Fibroblast of upper back skin (primary cell): ENCODE measurements at regions not wholly inside any gene's neighbourhood (a gene's known extent, or its start where the extent isn't known, plus 50 kb on each side); places are given as distances from the start of the nearest gene placed in this dataset.
"Not testable (repeated sequence)": the region's sequence is repeated elsewhere in the genome, so short reads cannot be mapped to it uniquely, and the experiment has no call there.

Experiments
- DNase-seq: peaks from one replicate; pipeline ENCODE4 v3.0.0-alpha.2; 2013

DNA sequence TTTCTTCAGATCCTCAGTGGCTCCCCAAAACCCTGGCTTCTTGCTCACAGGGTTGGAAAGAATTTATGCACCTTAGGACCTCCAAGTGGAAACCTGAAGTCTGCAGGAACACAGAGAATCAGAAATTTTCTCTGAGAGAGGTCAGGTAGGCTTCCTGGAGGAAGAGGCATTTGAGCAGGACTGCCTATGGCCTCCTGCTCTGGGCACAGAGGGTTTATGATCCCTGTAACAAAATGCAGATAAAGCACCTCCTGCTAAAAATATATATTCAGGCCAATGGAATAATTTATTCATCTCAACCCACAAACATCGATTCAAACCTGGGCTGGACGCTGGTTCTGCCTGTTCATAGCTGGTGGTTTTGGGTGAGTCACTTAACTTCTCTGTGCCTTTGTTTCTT, 68.1 kb upstream of the FGF3 start:
- DNase-seq = no peak

DNA sequence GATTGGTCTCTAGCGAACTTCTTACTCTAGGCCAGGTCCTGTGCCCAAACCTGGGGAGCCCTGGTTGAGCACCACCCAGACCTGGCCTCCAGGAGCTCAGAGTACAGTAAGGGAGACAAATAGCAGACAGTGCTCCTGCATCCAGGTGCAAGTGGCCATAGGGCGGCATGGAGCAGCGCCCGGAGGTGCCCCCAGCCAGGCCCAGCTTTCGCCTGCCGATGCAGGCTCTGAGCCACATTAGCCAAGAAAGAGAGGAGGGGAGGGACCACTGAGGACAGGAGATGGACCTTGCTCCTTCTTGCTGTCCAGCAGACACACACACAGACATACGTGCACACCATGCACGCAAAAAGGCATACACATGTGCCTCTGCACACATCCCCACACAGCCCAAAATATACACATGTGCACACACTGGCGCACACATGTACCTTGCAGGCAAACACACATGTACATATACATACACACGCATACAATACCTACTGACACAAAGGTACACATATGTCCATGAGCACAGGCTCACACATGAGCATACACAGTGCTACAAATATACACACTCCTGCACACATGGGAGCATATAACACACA, 68.7 kb upstream of the FGF3 start:
- no peak for DNase-seq

DNA sequence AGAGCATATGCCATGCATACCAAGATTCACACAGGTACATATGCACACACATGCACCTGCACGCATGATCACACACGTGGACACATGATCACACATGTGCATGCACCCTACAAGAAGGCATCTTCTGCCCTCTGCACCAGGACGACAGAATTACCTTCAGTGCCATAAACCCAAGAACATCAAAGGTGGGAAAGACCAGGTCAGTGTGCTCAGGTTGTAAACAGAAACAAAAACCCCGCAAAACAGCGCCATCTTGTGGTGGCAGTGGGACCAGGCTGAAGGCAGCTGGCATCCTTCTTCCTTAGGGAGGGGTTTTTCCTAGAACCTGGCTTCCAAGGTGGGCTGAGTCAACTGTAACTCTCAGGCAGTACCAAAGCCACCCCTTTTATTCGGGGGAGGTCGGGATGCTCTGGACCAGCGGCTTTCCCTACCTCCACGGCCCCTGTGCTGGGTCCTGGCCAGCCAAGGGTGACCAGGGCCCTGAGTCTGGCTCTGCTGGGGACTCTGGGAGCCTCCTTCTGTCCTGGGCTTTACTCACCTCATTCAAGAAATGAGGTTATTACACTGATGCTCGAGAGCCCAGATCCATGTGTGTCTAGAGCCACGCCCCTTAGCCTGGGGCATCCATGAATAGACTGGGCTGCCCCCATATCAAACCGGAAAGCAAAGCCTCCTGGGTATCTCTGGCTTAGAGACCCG, 69.4 kb upstream of the FGF3 start:
- peak; percentile 47 for DNase-seq

DNA sequence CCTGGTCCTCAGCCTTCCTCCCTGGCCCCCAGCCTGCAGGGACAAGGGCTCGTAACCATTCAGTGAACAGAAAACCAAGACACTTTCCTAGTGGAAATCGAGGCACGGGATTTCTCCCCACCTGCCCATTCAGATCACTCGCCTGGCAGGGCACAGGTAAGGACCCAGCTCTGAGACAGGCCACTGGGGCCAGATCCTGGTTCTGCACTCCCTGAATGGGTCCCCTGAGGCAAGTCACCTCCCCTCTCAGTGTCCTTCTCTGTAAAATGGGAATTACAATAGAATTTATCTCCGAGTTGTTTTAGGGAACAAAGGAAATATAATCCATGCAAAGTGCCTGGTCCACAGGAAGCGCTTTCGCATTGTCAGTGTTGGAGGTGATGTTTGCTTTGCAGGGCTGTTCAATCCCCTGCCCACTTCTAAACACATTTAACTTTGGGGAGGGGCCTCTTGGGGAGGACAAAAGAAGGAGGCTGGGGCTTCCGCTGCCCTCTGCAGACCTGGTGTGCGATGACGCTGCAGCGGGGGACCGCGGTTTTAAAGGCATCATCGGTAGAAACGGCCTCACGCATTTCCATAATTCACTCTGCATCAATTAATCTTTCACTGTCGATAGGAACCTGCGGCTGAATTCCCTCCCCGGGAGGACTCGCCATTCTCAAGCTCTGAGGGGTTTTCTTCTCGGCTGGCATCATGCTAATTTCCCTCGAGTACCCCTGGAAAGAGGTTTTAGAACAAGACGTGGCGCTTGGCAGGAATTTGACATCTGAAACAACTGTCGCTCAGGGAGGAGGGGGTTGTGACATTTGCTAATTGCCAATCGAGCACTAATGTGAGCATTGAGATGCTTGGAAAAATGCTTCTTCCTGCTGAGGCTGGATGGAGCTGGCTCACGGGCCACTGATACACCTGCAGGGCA, 70.4 kb upstream of the FGF3 start:
- DNase-seq = no peak

DNA sequence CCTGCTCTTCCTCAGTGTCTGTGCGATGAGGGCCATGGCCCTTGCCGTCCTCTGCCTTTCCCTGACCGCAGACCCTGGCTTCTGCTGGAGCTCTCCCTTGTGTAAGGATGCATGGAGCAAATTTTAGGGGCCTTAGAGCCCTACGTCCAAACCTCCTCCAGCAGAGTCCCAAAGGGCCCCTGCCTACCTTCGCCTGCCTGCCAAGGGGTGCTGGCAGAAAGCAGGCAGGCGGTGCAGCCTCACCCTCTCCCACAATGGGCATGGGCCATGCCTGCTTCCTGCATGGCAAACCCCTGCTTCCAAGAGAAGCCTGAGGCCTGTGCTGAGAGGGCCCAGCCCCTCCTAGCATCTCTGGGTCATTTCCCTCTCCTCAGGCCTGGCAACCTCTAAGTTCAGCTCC, 71.3 kb upstream of the FGF3 start:
- no peak for DNase-seq

DNA sequence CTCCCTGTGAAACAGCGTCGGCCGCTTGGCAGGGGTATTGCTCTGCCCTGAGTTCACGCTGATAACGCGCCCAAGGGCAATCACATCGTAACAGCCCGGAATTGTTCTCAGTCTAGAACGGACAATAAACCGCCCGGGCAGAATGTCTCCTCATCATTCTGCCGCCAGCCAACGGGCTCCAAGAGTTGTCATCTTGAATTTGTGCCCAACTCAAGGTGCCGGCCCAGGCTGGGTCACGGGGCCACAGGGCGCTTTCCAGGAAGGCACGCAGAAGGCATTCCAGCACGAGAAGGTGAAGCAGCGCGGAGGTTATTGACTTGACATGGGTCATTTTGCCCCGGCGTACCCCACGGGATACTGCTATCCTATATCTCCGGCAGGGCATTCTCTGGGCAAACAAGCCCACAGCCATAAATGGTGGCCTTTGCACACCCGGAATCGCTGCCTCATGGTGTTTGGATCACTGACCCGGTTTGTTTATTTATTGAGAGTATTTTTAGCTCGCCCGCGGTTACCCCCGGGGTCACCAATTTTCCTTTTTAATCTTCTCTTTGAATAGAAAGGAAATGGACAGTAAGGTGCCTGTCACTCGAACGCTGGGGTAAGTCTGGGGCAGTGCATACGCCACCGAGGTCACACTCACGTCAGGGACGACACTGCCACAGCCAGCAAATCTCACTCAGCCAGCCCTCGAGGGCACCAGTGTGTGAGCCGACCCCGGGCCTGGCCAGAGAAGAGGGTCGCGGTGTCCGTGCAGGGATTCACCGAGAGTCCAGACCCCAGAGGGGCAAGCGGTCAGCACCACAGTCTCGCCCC, 72.4 kb upstream of the FGF3 start:
- DNase-seq = no peak

DNA sequence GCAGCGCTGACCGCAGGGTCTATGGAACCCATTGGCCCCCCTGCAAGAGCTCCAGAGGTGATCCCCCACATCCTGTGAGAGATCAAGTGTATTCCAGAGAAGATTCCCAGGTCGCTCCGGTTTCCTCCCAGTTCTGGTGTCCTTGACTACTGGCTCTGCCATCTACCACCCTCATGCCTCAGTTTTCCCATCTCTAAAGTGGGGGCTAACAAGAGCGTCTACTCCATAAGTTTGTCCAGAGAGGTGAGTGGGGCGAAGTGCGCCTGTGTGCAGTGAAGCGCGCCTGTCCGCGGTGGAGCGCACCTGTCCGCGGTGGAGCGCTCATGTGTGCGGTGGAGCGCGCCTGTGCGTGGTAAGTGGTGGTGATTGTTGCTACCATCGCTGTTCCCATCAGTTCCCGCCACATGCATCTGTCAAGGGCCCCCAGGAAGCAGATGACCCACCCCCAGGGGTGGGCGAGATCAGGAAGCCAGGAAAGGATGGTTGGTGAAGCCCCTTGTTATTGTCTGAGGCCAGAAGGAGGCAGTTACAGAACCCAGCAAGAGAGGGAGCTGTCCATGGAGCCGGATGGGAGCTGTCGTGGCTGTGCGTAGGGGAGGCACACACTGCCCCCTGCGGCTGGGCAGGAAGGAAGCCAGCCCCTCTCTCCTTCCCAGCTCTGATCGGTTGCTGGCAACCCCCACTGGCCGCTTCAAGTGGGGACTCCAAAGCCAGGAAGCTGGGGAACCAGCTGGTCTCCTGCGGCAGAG, 73.2 kb upstream of the FGF3 start:
- DNase-seq = no peak

DNA sequence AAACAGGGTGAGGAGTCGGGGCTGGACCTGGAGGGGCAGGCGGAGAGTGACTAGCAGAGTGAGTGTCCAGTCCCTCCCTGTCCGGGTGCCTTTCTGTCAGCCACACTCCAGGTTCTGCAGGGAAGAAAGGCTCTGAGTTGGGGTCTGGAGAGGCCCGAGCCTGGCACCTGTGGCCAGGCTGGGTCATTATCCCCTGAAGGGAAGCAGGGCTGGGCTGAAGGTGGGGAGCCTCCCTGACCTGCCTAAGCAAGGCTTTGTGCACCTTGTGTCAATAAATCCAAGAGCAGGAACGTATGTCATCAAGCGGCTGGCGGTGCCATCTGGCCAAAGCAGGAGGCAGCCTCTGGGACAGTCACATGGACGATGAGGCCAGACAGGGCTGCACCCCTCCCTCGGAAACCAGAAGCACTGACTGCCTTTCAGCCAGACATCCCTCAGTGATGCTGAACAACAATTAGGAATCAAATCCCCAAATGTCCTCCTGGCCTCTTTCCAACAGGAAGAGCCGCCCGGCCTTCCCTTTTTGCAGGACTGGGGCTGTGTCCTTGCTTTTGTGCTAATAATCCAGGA, 73.9 kb upstream of the FGF3 start:
- DNase-seq = no peak

DNA sequence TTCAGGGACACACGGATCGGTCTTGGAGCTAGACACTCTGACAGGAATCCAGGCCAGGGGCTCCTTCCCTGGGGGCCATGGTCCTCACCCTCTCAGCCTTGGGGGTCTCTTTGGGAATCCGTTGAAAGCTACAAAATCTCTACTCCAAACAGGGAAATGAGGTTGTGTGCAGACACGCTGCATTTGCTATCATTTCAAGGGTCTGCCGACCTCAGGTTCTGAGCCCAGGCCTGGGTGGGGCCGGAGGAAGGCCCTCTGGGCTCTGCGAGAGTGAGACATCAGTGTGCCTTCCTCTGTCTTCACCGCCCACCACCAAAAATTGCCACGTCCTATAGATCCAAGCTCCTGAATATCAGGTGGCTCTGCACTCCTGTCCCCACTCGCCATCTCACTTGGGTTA, 74.4 kb upstream of the FGF3 start:
- no peak for DNase-seq

DNA sequence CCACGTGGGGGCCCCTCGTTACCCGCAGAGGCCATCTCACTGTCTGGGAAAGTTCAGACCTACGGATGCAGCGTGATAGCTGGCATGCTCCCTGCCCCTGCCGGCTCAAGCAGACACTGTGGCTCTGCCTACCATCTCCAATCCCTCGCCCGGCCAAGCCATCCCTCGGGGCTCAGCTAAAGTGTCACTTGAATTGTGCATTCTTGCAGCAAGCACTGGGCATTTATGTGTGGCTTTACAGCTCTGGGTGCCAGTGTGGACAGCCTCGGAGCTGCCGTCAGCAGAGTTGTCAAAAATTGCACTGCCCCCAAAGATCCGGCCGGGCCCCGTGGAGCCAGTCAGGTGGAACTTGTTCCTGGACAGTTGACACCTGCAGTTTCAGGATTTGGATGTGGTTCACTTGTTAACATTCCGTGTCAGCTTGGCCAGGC, 75.0 kb upstream of the FGF3 start:
- no peak for DNase-seq

DNA sequence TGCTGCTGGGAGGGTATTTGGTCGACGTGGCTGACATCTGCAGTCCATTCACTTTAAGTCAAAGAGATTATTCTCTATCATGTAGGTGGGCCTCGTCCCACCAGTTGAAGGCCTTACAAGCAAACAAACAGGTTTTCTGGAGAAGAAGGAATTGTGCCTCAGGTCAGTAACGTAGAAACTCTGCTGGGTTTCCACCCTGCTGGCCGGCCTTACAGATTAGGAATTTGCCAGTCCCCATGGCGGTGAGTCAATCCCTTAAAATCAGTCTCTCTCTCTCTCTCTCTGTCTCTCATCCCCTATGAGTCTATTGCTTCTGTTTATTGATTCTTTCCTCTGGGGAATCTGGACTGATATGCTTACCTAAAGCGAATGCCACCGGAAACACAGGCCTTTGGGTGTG, 75.4 kb upstream of the FGF3 start:
- no peak for DNase-seq

DNA sequence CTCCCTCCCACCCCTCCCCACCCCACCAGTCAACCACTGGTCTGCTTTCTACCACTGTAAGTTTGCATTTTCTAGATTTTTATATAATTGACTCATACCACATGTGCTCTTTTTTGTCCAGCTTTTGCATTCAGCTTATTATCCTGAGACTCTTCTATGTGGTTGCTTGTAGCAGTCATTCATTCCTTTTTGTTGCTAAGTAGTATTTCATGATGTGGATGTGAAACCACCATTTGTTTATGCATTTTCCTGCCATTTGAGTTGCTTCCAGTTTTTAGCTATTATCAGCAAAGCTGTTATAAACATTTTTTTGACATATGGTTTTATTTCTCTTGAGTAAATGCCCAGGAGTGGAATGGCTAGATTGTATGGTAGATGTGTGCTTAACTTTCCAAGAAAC, 77.0 kb upstream of the FGF3 start:
- DNase-seq = no peak

DNA sequence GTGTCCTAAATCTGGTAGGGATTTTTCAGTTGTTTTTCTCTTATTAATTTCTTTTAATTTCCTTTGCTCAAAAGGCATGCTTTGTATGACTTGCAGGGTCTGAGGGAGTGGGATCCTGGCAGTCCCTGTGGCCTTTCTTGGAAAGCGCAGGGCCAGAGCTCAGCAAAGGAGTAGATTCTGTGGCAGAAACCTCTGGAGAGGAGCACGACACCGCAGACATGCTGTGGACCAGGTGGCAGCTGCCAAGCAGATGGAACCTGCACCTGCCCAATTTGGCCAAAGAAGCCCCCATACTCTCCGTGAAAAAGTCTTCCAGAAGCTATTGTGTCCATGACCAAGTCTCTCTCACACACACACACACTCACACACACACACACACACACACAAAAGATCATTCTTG, 78.9 kb upstream of the FGF3 start:
- no peak for DNase-seq

DNA sequence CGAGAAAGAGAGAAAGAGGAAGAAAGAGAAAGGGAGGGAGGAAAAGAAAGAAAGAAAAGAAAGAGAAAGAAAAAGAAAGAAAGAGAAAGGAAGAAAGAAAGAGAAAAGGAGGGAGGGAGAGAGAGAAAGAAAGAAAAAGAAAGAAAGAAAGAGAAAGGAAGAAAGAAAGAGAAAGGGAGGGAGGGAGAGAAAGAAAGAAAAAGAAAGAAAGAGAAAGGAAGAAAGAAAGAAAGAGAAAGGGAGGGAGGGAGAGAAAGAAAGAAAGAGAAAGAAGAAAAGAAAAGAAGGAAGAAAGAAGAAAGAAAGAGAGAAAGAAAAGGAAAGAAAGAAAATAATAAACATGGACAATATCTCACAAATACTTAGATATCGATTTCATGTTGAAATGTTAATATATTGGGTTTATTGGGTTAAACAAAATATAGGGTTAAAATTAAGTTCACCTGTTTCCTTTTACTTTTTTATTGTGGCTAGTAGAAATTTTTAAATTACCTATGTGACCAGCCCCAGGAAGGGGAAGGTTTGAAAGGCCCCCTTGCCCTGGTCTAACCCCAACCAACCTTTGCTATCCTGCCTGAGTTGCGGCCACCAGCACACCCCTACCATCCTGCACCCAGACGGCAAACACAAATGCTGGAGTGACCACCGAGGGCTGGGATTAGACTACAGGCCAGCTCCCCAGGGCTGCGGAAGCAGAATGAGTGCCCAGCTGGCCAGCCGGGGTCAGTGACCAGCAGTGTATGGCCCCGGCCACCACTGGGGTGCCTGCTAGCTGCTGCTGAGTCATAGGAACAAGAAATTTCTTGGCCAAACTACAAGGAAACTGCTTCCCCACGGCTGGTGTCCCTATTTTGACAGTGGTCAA, 81.0 kb upstream of the FGF3 start:
- DNase-seq = no peak

DNA sequence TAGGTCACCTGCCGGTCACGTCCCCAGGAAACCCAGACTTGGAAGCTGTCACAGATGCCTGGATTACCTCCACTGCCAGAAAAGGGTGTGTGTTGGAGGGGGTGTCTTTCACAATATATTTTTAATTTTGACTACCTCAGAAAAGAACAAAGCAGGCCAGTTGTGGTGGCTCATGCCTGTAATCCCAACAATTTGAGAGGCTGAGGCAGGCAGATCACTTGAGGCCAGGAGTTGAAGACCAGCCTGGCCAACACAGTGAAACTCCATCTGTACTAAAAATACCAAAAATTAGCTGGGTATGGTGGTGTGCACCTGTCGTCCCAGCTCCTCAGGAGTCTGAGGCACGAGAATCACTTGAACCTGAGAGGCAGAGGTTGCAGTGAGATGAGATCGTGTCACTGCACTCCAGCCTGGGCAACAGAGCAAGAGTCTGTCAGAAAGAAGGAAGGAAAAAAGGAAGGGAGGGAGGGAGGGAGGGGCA, 81.6 kb upstream of the FGF3 start:
- DNase-seq = not testable (repeated sequence)

DNA sequence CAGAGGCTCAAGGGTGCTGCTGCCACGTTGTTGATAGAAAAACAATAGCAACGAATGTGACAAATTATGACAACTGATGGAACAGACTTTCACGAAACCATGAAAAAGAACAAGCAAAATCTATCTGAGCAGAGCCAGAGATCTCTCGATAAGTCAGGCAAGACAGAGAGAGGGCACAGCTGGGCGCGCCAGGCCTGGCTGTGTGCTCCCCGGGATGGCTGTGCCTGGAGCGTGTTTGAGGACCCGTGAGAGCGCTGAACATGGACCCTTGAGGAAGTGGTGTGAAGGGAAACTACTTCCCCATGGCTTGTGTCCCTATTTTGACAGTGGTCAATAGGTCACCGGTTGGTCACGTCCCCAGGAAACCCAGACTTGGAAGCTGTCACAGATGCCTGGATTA, 83.1 kb upstream of the FGF3 start:
- no peak for DNase-seq

DNA sequence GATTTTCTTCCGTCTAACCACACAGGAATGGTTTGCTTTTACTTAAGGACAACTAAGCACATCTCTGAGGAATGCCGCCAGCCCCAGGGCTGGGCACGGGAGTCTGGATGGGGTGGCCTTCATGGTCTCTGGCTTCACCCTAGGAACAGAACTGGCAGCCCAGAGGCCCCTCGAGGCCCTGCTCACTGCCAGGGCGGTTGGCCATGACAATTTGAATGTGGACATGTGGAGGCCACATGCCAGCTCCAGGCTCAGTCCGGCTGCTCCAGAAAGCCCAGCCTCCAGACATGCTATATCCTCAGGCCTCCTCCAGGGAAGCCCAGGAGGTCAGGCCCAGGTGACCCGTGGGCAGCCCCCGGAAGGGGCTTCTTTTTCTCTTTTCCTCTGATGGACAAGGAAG, 84.0 kb upstream of the FGF3 start:
- DNase-seq = no peak

DNA sequence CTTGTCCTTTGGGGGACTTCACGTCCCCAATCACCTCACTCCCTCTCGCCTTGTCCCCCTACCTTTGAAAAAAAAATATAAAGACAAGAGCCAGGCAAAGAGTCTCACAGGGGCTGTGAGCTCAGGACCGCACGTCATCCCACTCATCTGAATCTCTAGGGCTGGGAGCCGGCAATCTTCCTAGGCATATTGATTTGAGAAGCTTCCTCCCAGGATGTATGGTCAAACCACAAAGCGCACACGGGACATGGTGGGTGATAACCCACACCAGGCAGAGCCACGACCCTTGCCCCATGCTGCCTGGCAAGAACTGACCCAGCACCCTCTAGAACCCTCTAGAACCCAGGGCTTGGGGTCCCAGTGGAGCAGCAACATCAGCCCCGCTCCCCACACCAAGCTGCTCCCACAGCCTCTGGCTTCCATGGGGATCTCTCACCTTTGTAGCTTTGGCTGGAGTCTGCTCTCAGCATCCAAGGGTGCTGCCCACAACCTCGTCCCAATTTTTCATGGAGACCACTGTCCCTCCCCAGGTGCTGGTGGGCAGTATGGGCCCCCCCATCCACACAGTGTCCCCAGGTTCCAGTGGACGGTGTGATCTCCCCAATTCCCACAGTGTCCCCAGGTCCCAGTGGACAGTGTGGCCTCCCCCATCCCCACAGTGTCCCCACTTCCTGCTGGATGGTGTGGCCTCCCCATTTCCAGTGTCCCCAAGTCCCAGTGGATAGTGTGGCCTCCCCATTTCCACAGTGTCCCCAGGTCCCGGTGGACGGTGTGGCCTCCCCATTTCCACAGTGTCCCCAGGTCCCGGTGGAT, 85.2 kb upstream of the FGF3 start:
- no peak for DNase-seq

DNA sequence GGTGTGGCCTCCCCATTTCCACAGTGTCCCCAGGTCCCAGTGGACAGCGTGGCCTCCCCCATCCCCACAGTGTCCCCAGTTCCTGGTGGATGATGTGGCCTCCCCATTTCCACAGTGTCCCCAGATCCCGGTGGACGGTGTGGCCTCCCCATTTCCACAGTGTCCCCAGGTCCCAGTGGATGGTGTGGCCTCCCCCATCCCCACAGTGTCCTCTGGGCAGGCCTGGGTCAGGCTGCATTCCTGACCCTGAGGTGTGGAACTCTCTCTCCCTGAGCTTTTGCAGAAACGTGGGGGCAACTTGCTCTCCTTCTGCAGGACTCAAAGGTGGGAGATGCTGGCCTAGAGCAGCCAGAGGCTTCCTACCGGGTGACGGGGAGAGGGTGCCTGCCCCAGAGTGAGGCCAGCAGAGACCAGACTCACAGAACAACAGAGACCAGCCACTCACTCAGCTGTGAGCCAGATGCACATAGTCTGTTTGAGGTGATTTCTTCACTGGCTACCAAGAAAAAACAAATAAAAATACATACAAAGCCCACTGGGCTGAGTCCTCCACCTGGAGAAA, 85.8 kb upstream of the FGF3 start:
- no peak for DNase-seq
